ENCODE measurements at regions not wholly inside any gene's neighbourhood (a gene's known extent, or its start where the extent isn't known, plus 50 kb on each side); places are given as distances from the start of the nearest gene placed in this dataset.
A peak's percentile ranks its signal among the peaks of the same experiment; 100 is the strongest.

DNA sequence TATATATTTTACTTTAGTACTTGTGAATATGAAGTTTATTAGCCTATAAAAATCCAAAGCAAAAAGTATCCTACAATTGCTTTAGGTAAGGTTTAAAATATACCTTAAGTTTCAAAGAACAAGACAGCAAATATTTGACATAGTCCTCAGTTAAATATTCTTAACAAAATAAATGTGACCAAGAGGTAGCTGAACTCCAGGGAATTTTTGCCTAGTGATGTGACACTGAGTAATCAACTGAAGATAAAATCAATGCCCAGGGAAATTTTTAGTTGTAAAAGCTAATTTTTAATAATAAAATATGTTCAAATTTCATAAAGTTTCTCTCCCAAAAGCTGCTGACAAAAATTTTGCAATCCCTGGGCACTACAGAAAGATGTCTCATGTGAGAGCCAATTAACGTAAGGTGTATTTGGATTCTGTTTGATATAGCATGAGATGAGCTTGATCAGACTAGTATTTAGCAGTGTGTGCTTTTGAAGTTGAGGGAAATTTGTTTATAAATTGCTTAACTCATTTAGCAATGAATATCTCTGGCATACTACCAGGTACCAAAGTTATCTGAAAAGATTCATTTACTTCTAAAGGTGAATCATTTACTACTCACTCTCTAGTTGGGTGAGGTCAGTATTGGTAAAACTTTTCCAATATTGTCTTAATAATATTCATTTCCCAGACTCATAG lies 80.2 kb upstream of the PALMD start:
- Histone ChIP-seq H2AK5ac (ENCODE audit: low read length) (no peak overlapping the region), H4K8ac (ENCODE audit: low read depth, low read length) (no peak overlapping the region), H3K4me1 (ENCODE audit: control insufficient read depth in 1 of 2, insufficient read depth in 2 of 2, low read length in 2 of 2) (no peaks in the 10 kb centered on the region), H3K14ac (ENCODE audit: low read length) (no peak overlapping the region), H3K4ac (ENCODE audit: low read depth, low read length) (no peak overlapping the region), H3K18ac (ENCODE audit: low read length) (no peak overlapping the region), H4K12ac (ENCODE audit: low read depth, low read length) (no peak overlapping the region), H2AFZ (ENCODE audit: insufficient read depth, low read length, poor library complexity) (no peak overlapping the region), H3K23ac (ENCODE audit: low read length) (no peak overlapping the region), H4K91ac (ENCODE audit: low read depth, low read length) (no peak overlapping the region), H3K27me3 (ENCODE audit: insufficient read depth, low read length) (no peaks in the 10 kb centered on the region), H3K27ac (ENCODE audit: low read depth, low read length) (no peak overlapping the region), H3K79me2 (ENCODE audit: control insufficient read depth, insufficient read depth, low read length, poor library complexity) (no peaks in the 10 kb centered on the region), H3K4me3 (ENCODE audit: low read depth, low read length) (no peak overlapping the region), H2BK5ac (ENCODE audit: low read depth, low read length, poor library complexity) (no peak overlapping the region), H3K9me3 (ENCODE audit: insufficient read depth, low read depth, low read length) (peaks cover 2% of the 10 kb centered on the region), H3K36me3 (ENCODE audit: control insufficient read depth in 1 of 2, insufficient read depth in 2 of 2, low read length in 2 of 2) (no peaks in the 10 kb centered on the region), H3K4me2 (ENCODE audit: low read length) (no peak overlapping the region), H3K79me1 (ENCODE audit: low read length) (no peaks in the 10 kb centered on the region), H2BK12ac (ENCODE audit: low read length) (no peak overlapping the region), H2BK120ac (ENCODE audit: insufficient read depth, low read length, poor library complexity) (no peak overlapping the region), H3K9ac (ENCODE audit: low read length) (no peak overlapping the region)
- no CpG with 5 or more reads among the region's 1 CpG for WGBS (ENCODE audit: extremely low coverage, insufficient coverage, insufficient read length)
- peak in 1 of 2 donors; percentile 17 for DNase-seq

DNA sequence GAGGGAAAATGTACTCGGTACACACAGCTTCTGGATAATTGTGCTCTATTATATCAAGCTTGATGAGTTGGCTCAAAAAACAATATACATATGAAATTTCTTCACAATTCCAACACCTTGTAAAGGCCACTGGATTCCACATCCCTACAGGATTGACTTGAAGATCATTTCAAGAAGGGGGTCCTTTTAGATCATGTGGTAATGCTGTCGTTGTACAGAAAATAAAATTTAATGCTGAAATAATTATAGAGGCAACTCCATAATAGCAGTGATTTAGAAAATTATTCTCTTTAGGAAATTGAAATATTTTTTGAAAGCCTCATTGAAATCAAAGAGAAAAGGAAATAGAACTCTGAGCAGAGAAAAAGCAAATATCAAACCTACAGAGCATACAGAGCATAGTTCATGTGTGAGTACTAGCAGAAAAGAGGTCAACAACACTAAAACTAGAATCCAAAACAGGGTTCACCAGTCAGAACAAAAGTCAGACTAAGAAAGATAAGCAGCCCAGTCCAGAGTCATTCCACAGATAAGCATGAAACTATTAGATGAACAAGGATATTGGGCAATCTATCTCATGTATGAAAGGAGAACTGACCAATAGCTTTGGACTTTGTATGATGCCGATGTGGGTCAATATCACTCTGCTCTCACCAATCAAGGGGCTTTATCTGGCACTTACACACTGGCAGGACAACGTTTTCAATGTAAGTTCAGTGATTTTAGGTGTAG lies 79.5 kb upstream of the PALMD start:
- Histone ChIP-seq H4K91ac (ENCODE audit: low read depth, low read length) (no peak overlapping the region), H4K8ac (ENCODE audit: low read depth, low read length) (no peak overlapping the region), H3K27ac (ENCODE audit: low read depth, low read length) (no peak overlapping the region), H3K79me1 (ENCODE audit: low read length) (no peaks in the 10 kb centered on the region), H3K79me2 (ENCODE audit: control insufficient read depth, insufficient read depth, low read length, poor library complexity) (no peaks in the 10 kb centered on the region), H3K4me2 (ENCODE audit: low read length) (no peak overlapping the region), H3K23ac (ENCODE audit: low read length) (no peak overlapping the region), H3K14ac (ENCODE audit: low read length) (no peak overlapping the region), H2BK12ac (ENCODE audit: low read length) (no peak overlapping the region), H2BK5ac (ENCODE audit: low read depth, low read length, poor library complexity) (no peak overlapping the region), H3K9ac (ENCODE audit: low read length) (no peak overlapping the region), H3K4ac (ENCODE audit: low read depth, low read length) (no peak overlapping the region), H2AK5ac (ENCODE audit: low read length) (no peak overlapping the region), H3K9me3 (ENCODE audit: insufficient read depth, low read depth, low read length) (peaks cover 2% of the 10 kb centered on the region), H2BK120ac (ENCODE audit: insufficient read depth, low read length, poor library complexity) (no peak overlapping the region), H3K4me1 (ENCODE audit: control insufficient read depth in 1 of 2, insufficient read depth in 2 of 2, low read length in 2 of 2) (no peaks in the 10 kb centered on the region), H3K27me3 (ENCODE audit: insufficient read depth, low read length) (no peaks in the 10 kb centered on the region), H2AFZ (ENCODE audit: insufficient read depth, low read length, poor library complexity) (no peak overlapping the region), H3K36me3 (ENCODE audit: control insufficient read depth in 1 of 2, insufficient read depth in 2 of 2, low read length in 2 of 2) (no peaks in the 10 kb centered on the region), H4K12ac (ENCODE audit: low read depth, low read length) (no peak overlapping the region), H3K4me3 (ENCODE audit: low read depth, low read length) (no peak overlapping the region), H3K18ac (ENCODE audit: low read length) (no peak overlapping the region)
- WGBS (ENCODE audit: extremely low coverage, insufficient coverage, insufficient read length): no CpG with 5 or more reads among the region's 4 CpGs
- DNase-seq: peak; percentile 19 to 70

DNA sequence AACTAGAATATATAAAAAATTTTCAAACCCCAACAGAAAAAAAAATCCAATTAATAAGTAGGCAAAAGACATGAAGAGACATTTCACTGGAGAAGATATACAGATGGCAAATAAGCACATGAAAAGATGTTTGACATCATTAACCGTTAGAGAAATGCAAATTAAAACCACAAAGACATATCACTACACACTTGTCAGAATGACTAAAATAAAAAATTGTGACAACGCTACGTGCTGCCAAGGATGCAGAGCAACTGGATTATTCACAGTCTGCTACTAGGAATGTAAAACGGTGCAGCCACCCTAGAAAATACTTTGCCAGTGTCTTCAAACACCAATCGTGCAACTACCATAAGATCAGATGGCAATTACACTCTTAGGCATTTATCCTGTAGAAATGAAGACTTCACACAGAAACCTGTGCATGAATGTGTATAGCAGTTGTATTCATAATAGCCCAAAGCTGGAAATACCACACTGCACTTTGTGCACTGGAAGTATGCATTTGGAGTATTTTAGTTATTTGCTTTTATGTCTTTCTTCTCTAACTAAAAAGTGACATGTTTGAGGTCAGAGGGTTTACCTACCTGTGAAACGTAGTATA lies 75.3 kb upstream of the PALMD start:
- Histone ChIP-seq H3K9ac (ENCODE audit: low read length) (no peak overlapping the region), H4K8ac (ENCODE audit: low read depth, low read length) (no peak overlapping the region), H2AK5ac (ENCODE audit: low read length) (no peak overlapping the region), H3K4me3 (ENCODE audit: low read depth, low read length) (no peak overlapping the region), H4K91ac (ENCODE audit: low read depth, low read length) (no peak overlapping the region), H2BK5ac (ENCODE audit: low read depth, low read length, poor library complexity) (no peak overlapping the region), H3K36me3 (ENCODE audit: control insufficient read depth in 1 of 2, insufficient read depth in 2 of 2, low read length in 2 of 2) (no peaks in the 10 kb centered on the region), H2AFZ (ENCODE audit: insufficient read depth, low read length, poor library complexity) (no peak overlapping the region), H3K4me2 (ENCODE audit: low read length) (no peak overlapping the region), H3K79me2 (ENCODE audit: control insufficient read depth, insufficient read depth, low read length, poor library complexity) (no peaks in the 10 kb centered on the region), H2BK12ac (ENCODE audit: low read length) (no peak overlapping the region), H3K4ac (ENCODE audit: low read depth, low read length) (no peak overlapping the region), H3K9me3 (ENCODE audit: insufficient read depth, low read depth, low read length) (no peaks in the 10 kb centered on the region), H2BK120ac (ENCODE audit: insufficient read depth, low read length, poor library complexity) (no peak overlapping the region), H3K18ac (ENCODE audit: low read length) (no peak overlapping the region), H3K79me1 (ENCODE audit: low read length) (peaks cover 2% of the 10 kb centered on the region), H3K27ac (ENCODE audit: low read depth, low read length) (no peak overlapping the region), H4K12ac (ENCODE audit: low read depth, low read length) (no peak overlapping the region), H3K14ac (ENCODE audit: low read length) (no peak overlapping the region), H3K4me1 (ENCODE audit: control insufficient read depth in 1 of 2, insufficient read depth in 2 of 2, low read length in 2 of 2) (peaks cover 4 to 5% of the 10 kb centered on the region in 2 experiments), H3K27me3 (ENCODE audit: insufficient read depth, low read length) (no peaks in the 10 kb centered on the region), H3K23ac (ENCODE audit: low read length) (no peak overlapping the region)
- DNase-seq: peak in 1 of 2 donors; percentile 54
- no CpG with 5 or more reads among the region's 6 CpGs for WGBS (ENCODE audit: extremely low coverage, insufficient coverage, insufficient read length)

DNA sequence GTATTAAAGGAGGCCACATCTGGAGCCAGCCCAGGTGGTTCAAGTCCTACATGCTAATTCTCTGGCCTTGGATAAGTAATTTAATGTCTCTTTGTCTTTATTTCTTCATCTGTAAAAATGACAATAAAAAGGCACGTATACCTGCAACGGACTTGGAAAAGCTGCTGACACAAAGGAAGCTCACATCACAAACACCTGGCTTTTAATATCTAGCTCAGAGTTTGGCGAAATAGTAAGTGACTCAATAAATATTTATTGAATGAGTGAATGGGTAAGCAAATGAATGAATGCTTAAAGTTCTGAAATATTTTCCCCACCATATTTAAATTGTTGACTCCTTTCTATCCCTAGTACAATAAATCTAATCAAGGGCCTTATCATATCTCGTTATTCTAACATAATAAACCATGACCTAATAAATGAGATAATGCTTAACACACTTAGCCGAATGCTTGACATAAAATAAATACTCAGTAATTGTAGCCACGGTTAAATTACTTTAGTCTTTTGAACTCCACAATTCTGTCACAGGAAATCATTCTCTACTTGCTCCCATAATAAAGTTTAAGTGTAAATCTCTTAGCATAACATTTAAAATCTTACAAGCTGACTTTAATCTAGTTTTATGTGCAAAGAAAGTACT lies 74.7 kb upstream of the PALMD start:
- Histone ChIP-seq H2BK5ac (ENCODE audit: low read depth, low read length, poor library complexity) (no peak overlapping the region), H4K12ac (ENCODE audit: low read depth, low read length) (no peak overlapping the region), H4K8ac (ENCODE audit: low read depth, low read length) (no peak overlapping the region), H3K4me1 (ENCODE audit: control insufficient read depth in 1 of 2, insufficient read depth in 2 of 2, low read length in 2 of 2) (peaks cover 4 to 5% of the 10 kb centered on the region in 2 experiments), H4K91ac (ENCODE audit: low read depth, low read length) (no peak overlapping the region), H3K27ac (ENCODE audit: low read depth, low read length) (no peak overlapping the region), H3K36me3 (ENCODE audit: control insufficient read depth in 1 of 2, insufficient read depth in 2 of 2, low read length in 2 of 2) (no peaks in the 10 kb centered on the region), H2AK5ac (ENCODE audit: low read length) (no peak overlapping the region), H3K9me3 (ENCODE audit: insufficient read depth, low read depth, low read length) (no peaks in the 10 kb centered on the region), H3K27me3 (ENCODE audit: insufficient read depth, low read length) (no peaks in the 10 kb centered on the region), H3K4ac (ENCODE audit: low read depth, low read length) (no peak overlapping the region), H3K79me2 (ENCODE audit: control insufficient read depth, insufficient read depth, low read length, poor library complexity) (no peaks in the 10 kb centered on the region), H2BK12ac (ENCODE audit: low read length) (no peak overlapping the region), H3K79me1 (ENCODE audit: low read length) (peaks cover 2% of the 10 kb centered on the region), H3K23ac (ENCODE audit: low read length) (no peak overlapping the region), H2BK120ac (ENCODE audit: insufficient read depth, low read length, poor library complexity) (no peak overlapping the region), H3K18ac (ENCODE audit: low read length) (no peak overlapping the region), H2AFZ (ENCODE audit: insufficient read depth, low read length, poor library complexity) (no peak overlapping the region), H3K4me3 (ENCODE audit: low read depth, low read length) (no peak overlapping the region), H3K14ac (ENCODE audit: low read length) (no peak overlapping the region), H3K4me2 (ENCODE audit: low read length) (no peak overlapping the region), H3K9ac (ENCODE audit: low read length) (no peak overlapping the region)
- DNase-seq: peak in 1 of 2 donors; percentile 53
- no CpG with 5 or more reads among the region's 6 CpGs for WGBS (ENCODE audit: extremely low coverage, insufficient coverage, insufficient read length)
